ENCODE measurements at regions not wholly inside any gene's neighbourhood (a gene's known extent, or its start where the extent isn't known, plus 50 kb on each side); places are given as distances from the start of the nearest gene placed in this dataset.

- no peak for DNase-seq
Observed at GRCh38 chr5:97854871-97855762, 672.1 kb upstream of the RIOK2 start.

GRCh38 chr5:97874491-97874890, 691.4 kb upstream of the RIOK2 start:
- no peak for DNase-seq

- no peak for DNase-seq
Observed at GRCh38 chr5:97876272-97876671, 693.2 kb upstream of the RIOK2 start.

GRCh38 chr5:97877588-97877987, 694.5 kb upstream of the RIOK2 start:
- DNase-seq = no peak

GRCh38 chr5:97888439-97888838, 705.4 kb upstream of the RIOK2 start:
- peak; percentile 73 for DNase-seq

GRCh38 chr5:97891971-97892370, 708.9 kb upstream of the RIOK2 start:
- DNase-seq = no peak

GRCh38 chr5:97903742-97904141, 720.7 kb upstream of the RIOK2 start:
- no peak for DNase-seq

GRCh38 chr5:97906135-97906534, 723.1 kb upstream of the RIOK2 start:
- no peak for DNase-seq

GRCh38 chr5:97907646-97908400, 724.8 kb upstream of the RIOK2 start:
- DNase-seq = no peak

- no peak for DNase-seq
Observed at GRCh38 chr5:97909541-97909940, 726.5 kb upstream of the RIOK2 start.

GRCh38 chr5:97914483-97914882, 731.4 kb upstream of the RIOK2 start:
- DNase-seq = no peak

GRCh38 chr5:97915106-97915505, 732.1 kb upstream of the RIOK2 start:
- DNase-seq = no peak

- DNase-seq = no peak
Observed at GRCh38 chr5:97918057-97918456, 735.0 kb upstream of the RIOK2 start.

GRCh38 chr5:97918620-97919019, 735.6 kb upstream of the RIOK2 start:
- DNase-seq = peak; percentile 22

GRCh38 chr5:97919719-97920118, 736.7 kb upstream of the RIOK2 start:
- DNase-seq = peak; percentile 32

GRCh38 chr5:97922776-97923175, 739.7 kb upstream of the RIOK2 start:
- no peak for DNase-seq

- DNase-seq = no peak
Observed at GRCh38 chr5:97923496-97923895, 740.4 kb upstream of the RIOK2 start.

- peak; percentile 14 for DNase-seq
Observed at GRCh38 chr5:97923997-97924396, 741.0 kb upstream of the RIOK2 start.

- no peak for DNase-seq
Observed at GRCh38 chr5:97929383-97929782, 746.3 kb upstream of the RIOK2 start.

- DNase-seq = no peak
Observed at GRCh38 chr5:97931829-97932228, 748.8 kb upstream of the RIOK2 start.

- DNase-seq = peak; percentile 64
Observed at GRCh38 chr5:97936231-97936630, 753.2 kb upstream of the RIOK2 start.

GRCh38 chr5:97937846-97938245, 754.8 kb upstream of the RIOK2 start:
- DNase-seq = no peak

- DNase-seq = no peak
Observed at GRCh38 chr5:97943036-97943435, 760.0 kb upstream of the RIOK2 start.

GRCh38 chr5:97951139-97951538, 768.1 kb upstream of the RIOK2 start:
- DNase-seq = no peak

Measured in eye (tissue), 1 donor.